ENCODE measurements at regions not wholly inside any gene's neighbourhood (a gene's known extent, or its start where the extent isn't known, plus 50 kb on each side); places are given as distances from the start of the nearest gene placed in this dataset.

GRCh38 chr12:33251548-33251947, 188.1 kb downstream of the SYT10 start:
- no peak overlapping the region for H3K9ac ChIP-seq (ENCODE audit: low read length)
- intact Hi-C loops (cut with micrococcal nuclease) = no loop called here
- H3K4me2 ChIP-seq (ENCODE audit: low read length) = no peak overlapping the region
- no peaks in the 10 kb centered on the region for H3K27me3 ChIP-seq (ENCODE audit: low read length)
- no peaks in the 10 kb centered on the region; the same call in 1 of the 2 replicates for H3K4me1 ChIP-seq (ENCODE audit: insufficient read depth, low read length)
- H3K27ac ChIP-seq (ENCODE audit: low read length) = no peak overlapping the region
- H3K4me3 ChIP-seq (ENCODE audit: low read length) = no peak overlapping the region
- H3K9me3 ChIP-seq (ENCODE audit: low read length) = no peaks in the 10 kb centered on the region
- no peak for ATAC-seq
- DNase-seq = no peak
- ChIA-PET CTCF (no interaction called here), POLR2A (ENCODE audit: unreplicated experiment) (no interaction called here)
- BruUV-seq (replicated peaks) = no TSS peak
- H3K36me3 ChIP-seq (ENCODE audit: low read depth, low read length) = no peaks in the 10 kb centered on the region
- no peaks in the 10 kb centered on the region for H3K79me2 ChIP-seq (ENCODE audit: low read length)
- H3F3A ChIP-seq (ENCODE audit: low read length, unreplicated experiment) = no peaks in the 10 kb centered on the region
- no peaks in the 10 kb centered on the region for H4K20me1 ChIP-seq (ENCODE audit: low read length)
- H3K9me2 ChIP-seq (replicated peaks; ENCODE audit: low read length) = no peaks in the 10 kb centered on the region
- no peak overlapping the region for H2AFZ ChIP-seq (ENCODE audit: low read length)
- TF ChIP-seq EZH2 (IDR thresholded peaks at IDR 0.05; ENCODE audit: low read length, unreplicated experiment) = no peak
- TF ChIP-seq EZH2phosphoT487 (IDR thresholded peaks at IDR 0.05; ENCODE audit: borderline replicate concordance, low read length) = no peak
- TF ChIP-seq CTCF (conservative IDR thresholded peaks at IDR 0.05; ENCODE audit: low read depth, low read length) = no peak

- CTCF ChIA-PET = no interaction called here
- H3K9me3 ChIP-seq (ENCODE audit: low read length) = no peaks in the 10 kb centered on the region
- H3K4me2 ChIP-seq (ENCODE audit: low read length) = no peak overlapping the region
- no peak overlapping the region for H3K4me3 ChIP-seq (ENCODE audit: low read length)
- no peaks in the 10 kb centered on the region for H3K36me3 ChIP-seq (ENCODE audit: low read depth, low read length)
- no peaks in the 10 kb centered on the region; the same call in 1 of the 2 replicates for H3K4me1 ChIP-seq (ENCODE audit: insufficient read depth, low read length)
- DNase-seq (peak; percentile 2), ATAC-seq (no peak)
- H3K27me3 ChIP-seq (ENCODE audit: low read length) = no peaks in the 10 kb centered on the region
- TF ChIP-seq EZH2phosphoT487 (IDR thresholded peaks at IDR 0.05; ENCODE audit: borderline replicate concordance, low read length) (no peak), CTCF (conservative IDR thresholded peaks at IDR 0.05; ENCODE audit: low read depth, low read length) (no peak; the same call in 1 of the 2 replicates), EZH2 (IDR thresholded peaks at IDR 0.05; ENCODE audit: low read length, unreplicated experiment) (no peak)
- H3K79me2 ChIP-seq (ENCODE audit: low read length) = no peaks in the 10 kb centered on the region
- H3F3A ChIP-seq (ENCODE audit: low read length, unreplicated experiment) = no peaks in the 10 kb centered on the region
- no TSS peak for BruUV-seq (replicated peaks)
- POLR2A ChIA-PET (ENCODE audit: unreplicated experiment) = no interaction called here
- H3K27ac ChIP-seq (ENCODE audit: low read length) = no peak overlapping the region
- no peaks in the 10 kb centered on the region for H4K20me1 ChIP-seq (ENCODE audit: low read length)
- no peak overlapping the region for H3K9ac ChIP-seq (ENCODE audit: low read length)
- intact Hi-C loops (cut with micrococcal nuclease) = no loop called here
- H2AFZ ChIP-seq (ENCODE audit: low read length) = no peak overlapping the region
- no peaks in the 10 kb centered on the region for H3K9me2 ChIP-seq (replicated peaks; ENCODE audit: low read length)
Observed at GRCh38 chr12:33248364-33248763, 191.3 kb downstream of the SYT10 start.

- Histone ChIP-seq H3K27ac (ENCODE audit: low read length) (no peak overlapping the region), H3F3A (ENCODE audit: low read length, unreplicated experiment) (no peaks in the 10 kb centered on the region), H3K9me2 (replicated peaks; ENCODE audit: low read length) (no peaks in the 10 kb centered on the region), H2AFZ (ENCODE audit: low read length) (no peak overlapping the region), H3K79me2 (ENCODE audit: low read length) (no peaks in the 10 kb centered on the region), H4K20me1 (ENCODE audit: low read length) (no peaks in the 10 kb centered on the region), H3K4me3 (ENCODE audit: low read length) (no peak overlapping the region), H3K9ac (ENCODE audit: low read length) (no peak overlapping the region), H3K9me3 (ENCODE audit: low read length) (no peaks in the 10 kb centered on the region), H3K4me2 (ENCODE audit: low read length) (no peak overlapping the region), H3K36me3 (ENCODE audit: low read depth, low read length) (no peaks in the 10 kb centered on the region), H3K4me1 (ENCODE audit: insufficient read depth, low read length) (no peaks in the 10 kb centered on the region), H3K27me3 (ENCODE audit: low read length) (no peaks in the 10 kb centered on the region)
- DNase-seq (no peak), ATAC-seq (no peak)
- POLR2A ChIA-PET (ENCODE audit: unreplicated experiment) = no interaction called here
- CTCF ChIA-PET = no interaction called here
- no peak for TF ChIP-seq EZH2phosphoT487 (IDR thresholded peaks at IDR 0.05; ENCODE audit: borderline replicate concordance, low read length)
- no peak for TF ChIP-seq EZH2 (IDR thresholded peaks at IDR 0.05; ENCODE audit: low read length, unreplicated experiment)
- no peak for TF ChIP-seq CTCF (conservative IDR thresholded peaks at IDR 0.05; ENCODE audit: low read depth, low read length)
- BruUV-seq (replicated peaks) = no TSS peak
- intact Hi-C loops (cut with micrococcal nuclease) = no loop called here
Observed at GRCh38 chr12:33247625-33248024, 192.0 kb downstream of the SYT10 start.

Data from PC-3 (cell line).